Astrocyte of the cerebellum (primary cell): ENCODE measurements at regions not wholly inside any gene's neighbourhood (a gene's known extent, or its start where the extent isn't known, plus 50 kb on each side); places are given as distances from the start of the nearest gene placed in this dataset.

Source experiments
- DNase-seq: peaks from one replicate; pipeline ENCODE4 v3.0.0-alpha.2; 2011; ENCODE audit warnings: low read depth
- H3K4me3 ChIP-seq: 2 replicates; pipeline ENCODE4 v1.5.1; 2011; ENCODE audit warnings: mild to moderate bottlenecking, low read depth, low read length, moderate library complexity
- CTCF ChIP-seq: IDR thresholded peaks from 2 replicates; pipeline ENCODE4 v1.5.1; 2012; ENCODE audit warnings: low read length, low read depth, moderate library complexity, mild to moderate bottlenecking; ENCODE audit errors: missing control alignments
- in situ Hi-C: cut with HindIII; loops from 2 replicates; pipeline ENCODE4 v1.10.0; 2017; ENCODE audit warnings: low sequenced_read_pairs

GRCh38 chr4:152161676-152162330 lies 374.1 kb downstream of the FBXW7 start:
- no peak for TF ChIP-seq CTCF
- DNase-seq, result no peak
- H3K4me3 ChIP-seq, result no peak overlapping the region
- in situ Hi-C loops, result no loop called here

- no peak for TF ChIP-seq CTCF
- no peak for DNase-seq
- H3K4me3 ChIP-seq, result no peak overlapping the region
- in situ Hi-C loops, result no loop called here
Measured at GRCh38 chr4:152160225-152160800, 375.6 kb downstream of the FBXW7 start.

- DNase-seq, result no peak
- in situ Hi-C loops, result no loop called here
Measured at GRCh38 chr4:152159773-152160172, 376.1 kb downstream of the FBXW7 start.

GRCh38 chr4:152158225-152158624 lies 377.7 kb downstream of the FBXW7 start:
- DNase-seq, result no peak
- in situ Hi-C loops, result no loop called here
- H3K4me3 ChIP-seq, result no peak overlapping the region
- no peak for TF ChIP-seq CTCF

More at GRCh38 chr4:152159773-152160172, 376.1 kb downstream of the FBXW7 start:
- TF ChIP-seq CTCF, result no peak
- H3K4me3 ChIP-seq, result no peak overlapping the region

- no peak overlapping the region for H3K4me3 ChIP-seq
- no peak for TF ChIP-seq CTCF
- in situ Hi-C loops, result no loop called here
- no peak for DNase-seq
Measured at GRCh38 chr4:152157629-152158028, 378.3 kb downstream of the FBXW7 start.

GRCh38 chr4:152156442-152156841 lies 379.4 kb downstream of the FBXW7 start:
- DNase-seq, result no peak

More at GRCh38 chr4:152156442-152156841, 379.4 kb downstream of the FBXW7 start:
- in situ Hi-C loops, result no loop called here
- no peak for TF ChIP-seq CTCF
- no peak overlapping the region for H3K4me3 ChIP-seq
